ENCODE measurements at regions not wholly inside any gene's neighbourhood (a gene's known extent, or its start where the extent isn't known, plus 50 kb on each side); places are given as distances from the start of the nearest gene placed in this dataset.

GRCh38 chr4:138301536-138301935, 59.4 kb upstream of the SLC7A11 start:
- TF ChIP-seq CTCF (IDR thresholded peaks at IDR 0.05; ENCODE audit: partially characterized antibody, unreplicated experiment) = no peak
- DNase-seq = no peak
- Mint-ChIP-seq H3K27ac (ENCODE audit: unreplicated experiment) (no peak overlapping the region), H3K4me3 (ENCODE audit: unreplicated experiment) (no peak overlapping the region), H3K36me3 (ENCODE audit: unreplicated experiment) (no peaks in the 10 kb centered on the region), H3K27me3 (ENCODE audit: unreplicated experiment) (no peaks in the 10 kb centered on the region), H3K4me1 (ENCODE audit: low read depth, unreplicated experiment) (no peaks in the 10 kb centered on the region), H3K9me3 (ENCODE audit: unreplicated experiment) (no peaks in the 10 kb centered on the region)

GRCh38 chr4:138300616-138301015, 58.5 kb upstream of the SLC7A11 start:
- no peaks in the 10 kb centered on the region for H3K27me3 Mint-ChIP-seq (ENCODE audit: unreplicated experiment)
- H3K36me3 Mint-ChIP-seq (ENCODE audit: unreplicated experiment) = no peaks in the 10 kb centered on the region
- no peak for DNase-seq
- no peak overlapping the region for H3K4me3 Mint-ChIP-seq (ENCODE audit: unreplicated experiment)
- no peaks in the 10 kb centered on the region for H3K9me3 Mint-ChIP-seq (ENCODE audit: unreplicated experiment)
- TF ChIP-seq CTCF (IDR thresholded peaks at IDR 0.05; ENCODE audit: partially characterized antibody, unreplicated experiment) = no peak
- no peak overlapping the region for H3K27ac Mint-ChIP-seq (ENCODE audit: unreplicated experiment)
- no peaks in the 10 kb centered on the region for H3K4me1 Mint-ChIP-seq (ENCODE audit: low read depth, unreplicated experiment)

GRCh38 chr4:138299881-138300280, 57.7 kb upstream of the SLC7A11 start:
- Mint-ChIP-seq H3K27ac (ENCODE audit: unreplicated experiment) (no peak overlapping the region), H3K36me3 (ENCODE audit: unreplicated experiment) (no peaks in the 10 kb centered on the region), H3K4me1 (ENCODE audit: low read depth, unreplicated experiment) (no peaks in the 10 kb centered on the region), H3K9me3 (ENCODE audit: unreplicated experiment) (no peaks in the 10 kb centered on the region), H3K27me3 (ENCODE audit: unreplicated experiment) (no peaks in the 10 kb centered on the region), H3K4me3 (ENCODE audit: unreplicated experiment) (no peak overlapping the region)
- TF ChIP-seq CTCF (IDR thresholded peaks at IDR 0.05; ENCODE audit: partially characterized antibody, unreplicated experiment) = no peak
- DNase-seq = no peak

- no peaks in the 10 kb centered on the region for H3K27me3 Mint-ChIP-seq (ENCODE audit: unreplicated experiment)
- no peaks in the 10 kb centered on the region for H3K4me1 Mint-ChIP-seq (ENCODE audit: low read depth, unreplicated experiment)
- H3K4me3 Mint-ChIP-seq (ENCODE audit: unreplicated experiment) = no peak overlapping the region
- TF ChIP-seq CTCF (IDR thresholded peaks at IDR 0.05; ENCODE audit: partially characterized antibody, unreplicated experiment) = no peak
- DNase-seq = no peak
- no peaks in the 10 kb centered on the region for H3K36me3 Mint-ChIP-seq (ENCODE audit: unreplicated experiment)
- no peaks in the 10 kb centered on the region for H3K9me3 Mint-ChIP-seq (ENCODE audit: unreplicated experiment)
- no peak overlapping the region for H3K27ac Mint-ChIP-seq (ENCODE audit: unreplicated experiment)
These were observed 56.7 kb upstream of the SLC7A11 start for GRCh38 chr4:138298866-138299265.

GRCh38 chr4:138298431-138298830, 56.3 kb upstream of the SLC7A11 start:
- H3K4me1 Mint-ChIP-seq (ENCODE audit: low read depth, unreplicated experiment) = no peaks in the 10 kb centered on the region
- H3K27me3 Mint-ChIP-seq (ENCODE audit: unreplicated experiment) = no peaks in the 10 kb centered on the region
- no peaks in the 10 kb centered on the region for H3K9me3 Mint-ChIP-seq (ENCODE audit: unreplicated experiment)
- DNase-seq = no peak
- no peak overlapping the region for H3K27ac Mint-ChIP-seq (ENCODE audit: unreplicated experiment)
- no peaks in the 10 kb centered on the region for H3K36me3 Mint-ChIP-seq (ENCODE audit: unreplicated experiment)
- TF ChIP-seq CTCF (IDR thresholded peaks at IDR 0.05; ENCODE audit: partially characterized antibody, unreplicated experiment) = no peak
- no peak overlapping the region for H3K4me3 Mint-ChIP-seq (ENCODE audit: unreplicated experiment)
